Gastroesophageal sphincter (tissue), 4 donors: ENCODE measurements at regions not wholly inside any gene's neighbourhood (a gene's known extent, or its start where the extent isn't known, plus 50 kb on each side); places are given as distances from the start of the nearest gene placed in this dataset.
"Not testable (repeated sequence)": the region's sequence is repeated elsewhere in the genome, so short reads cannot be mapped to it uniquely, and the experiment has no call there.

Experiments used
- ATAC-seq: fragments of 150-250 bp; one replicate; pipeline ENCODE4 v1.9.1; 2016; ENCODE audit warnings: mild to moderate bottlenecking, moderate library complexity
- H3K27ac ChIP-seq, 4 donors: fragments of 200-600 bp; sonication (generic) in 3 of 4; 1 replicate in 3 of 4; 2 replicates in 1 of 4; pipeline ENCODE4 v1.5.1; 2016 to 2019
- H3K27me3 ChIP-seq: fragments of 200-600 bp; sonication (generic); one replicate; pipeline ENCODE4 v1.5.1; 2019
- H3K36me3 ChIP-seq, 2 donors: fragments of 200-600 bp; sonication (generic); one replicate each; pipeline ENCODE4 v1.5.1; 2019; ENCODE audit warnings: control low read depth in 1 of 2
- H3K4me1 ChIP-seq, 3 donors: fragments of 200-600 bp; sonication (generic); 1 replicate in 2 of 3; 2 replicates in 1 of 3; pipeline ENCODE4 v1.5.1; 2016 to 2019; ENCODE audit warnings: control low read depth in 2 of 3
- H3K4me3 ChIP-seq, 2 donors: fragments of 200-600 bp; sonication (generic); one replicate each; pipeline ENCODE4 v1.5.1; 2019; ENCODE audit warnings: mild to moderate bottlenecking in 1 of 2, moderate library complexity in 1 of 2
- H3K9me3 ChIP-seq, 3 donors: fragments of 200-600 bp; sonication (generic); one replicate each; pipeline ENCODE4 v1.5.1; 2017 to 2019; ENCODE audit warnings: control low read depth in 2 of 3
- CTCF ChIP-seq, 4 experiments: fragments of 200-600 bp in 2 of 4; fragments of 450-650 bp in 2 of 4; sonication (generic) in 1 of 4; IDR thresholded peaks; one replicate each; pipeline ENCODE4 v1.5.1; 2017 to 2019; ENCODE audit warnings: antibody characterized with exemption in 4 of 4, mild to moderate bottlenecking in 2 of 4, moderate library complexity in 2 of 4
- EP300 ChIP-seq: sonication (generic); formaldehyde crosslinking; IDR thresholded peaks from one replicate; pipeline ENCODE4 v1.6.1; 2017; ENCODE audit warnings: antibody characterized with exemption, mild to moderate bottlenecking
- POLR2A ChIP-seq, 2 donors: fragments of 450-650 bp; IDR thresholded peaks; one replicate each; pipeline ENCODE4 v1.6.1; 2017; ENCODE audit warnings: antibody characterized with exemption in 2 of 2, mild to moderate bottlenecking in 2 of 2, moderate library complexity in 1 of 2
- POLR2AphosphoS5 ChIP-seq: sonication (generic); formaldehyde crosslinking; IDR thresholded peaks from one replicate; pipeline ENCODE4 v1.6.1; 2017; ENCODE audit warnings: antibody characterized with exemption
- WGBS, 2 donors: methylation state at CpG; one replicate each; pipeline ENCODE4 v1.1.5; 2018; ENCODE audit warnings: low coverage in 1 of 2; 5-methylcytosine and 5-hydroxymethylcytosine counted together

GRCh38 chr1:199612976-199613774 is 414.3 kb upstream of the NR5A2 start:
- no peak overlapping the region for H3K27ac ChIP-seq
- H3K36me3 ChIP-seq, result no peaks in the 10 kb centered on the region
- no peak for TF ChIP-seq EP300
- TF ChIP-seq POLR2AphosphoS5, result no peak
- no peak for TF ChIP-seq POLR2A (IDR thresholded peaks at IDR 0.05)
- TF ChIP-seq CTCF (IDR thresholded peaks at IDR 0.05), result no peak
- H3K9me3 ChIP-seq, result peaks cover 0 to 5% (median 0%) of the 10 kb centered on the region in 3 donors
- ATAC-seq, result no peak
- H3K27me3 ChIP-seq, result no peaks in the 10 kb centered on the region
- 57 to 66% methylated on average over 6 of the region's 6 CpGs for WGBS, 2 donors
- no peaks in the 10 kb centered on the region for H3K4me1 ChIP-seq
- no peak overlapping the region for H3K4me3 ChIP-seq

DNA sequence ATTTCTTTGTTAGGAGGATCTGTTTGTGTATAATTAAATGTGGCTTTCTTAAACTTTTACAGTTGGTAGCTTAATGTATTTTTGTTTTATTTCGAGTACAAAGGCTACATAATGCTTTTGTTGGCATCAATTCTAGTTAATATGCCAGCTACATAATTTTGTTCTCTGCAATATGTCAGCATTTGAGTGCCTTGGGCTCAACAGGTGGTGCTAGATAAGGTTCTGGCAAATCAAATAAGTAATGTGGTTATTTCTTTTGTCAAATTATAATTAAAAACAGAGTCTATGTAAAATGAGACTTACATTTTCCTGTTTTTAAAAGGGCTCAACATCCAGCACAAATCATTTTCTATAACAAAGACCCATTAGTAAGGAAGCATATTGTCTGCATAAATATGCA is 410.6 kb upstream of the NR5A2 start:
- no peak overlapping the region for H3K4me3 ChIP-seq
- H3K4me1 ChIP-seq, result no peaks in the 10 kb centered on the region
- WGBS, 2 donors, result 8 to 10% methylated on average over 1 of the region's 1 CpG
- no peaks in the 10 kb centered on the region for H3K9me3 ChIP-seq
- no peak for TF ChIP-seq EP300
- TF ChIP-seq CTCF (IDR thresholded peaks at IDR 0.05), result no peak
- no peak for TF ChIP-seq POLR2A (IDR thresholded peaks at IDR 0.05)
- no peak for TF ChIP-seq POLR2AphosphoS5
- no peaks in the 10 kb centered on the region for H3K36me3 ChIP-seq
- no peaks in the 10 kb centered on the region for H3K27me3 ChIP-seq
- no peak for ATAC-seq
- no peak overlapping the region for H3K27ac ChIP-seq

GRCh38 chr1:199619223-199619622 is 408.3 kb upstream of the NR5A2 start:
- no peaks in the 10 kb centered on the region for H3K36me3 ChIP-seq
- TF ChIP-seq EP300 (no peak), POLR2A (IDR thresholded peaks at IDR 0.05) (no peak), POLR2AphosphoS5 (no peak), CTCF (IDR thresholded peaks at IDR 0.05) (no peak)
- H3K9me3 ChIP-seq, result no peaks in the 10 kb centered on the region
- no peak for ATAC-seq
- H3K4me1 ChIP-seq, result no peaks in the 10 kb centered on the region
- H3K27me3 ChIP-seq, result no peaks in the 10 kb centered on the region
- no peak overlapping the region for H3K4me3 ChIP-seq
- WGBS, 2 donors, result 74 to 100% methylated on average over 1 to 4 of the region's 4 CpGs
- no peak overlapping the region for H3K27ac ChIP-seq

DNA sequence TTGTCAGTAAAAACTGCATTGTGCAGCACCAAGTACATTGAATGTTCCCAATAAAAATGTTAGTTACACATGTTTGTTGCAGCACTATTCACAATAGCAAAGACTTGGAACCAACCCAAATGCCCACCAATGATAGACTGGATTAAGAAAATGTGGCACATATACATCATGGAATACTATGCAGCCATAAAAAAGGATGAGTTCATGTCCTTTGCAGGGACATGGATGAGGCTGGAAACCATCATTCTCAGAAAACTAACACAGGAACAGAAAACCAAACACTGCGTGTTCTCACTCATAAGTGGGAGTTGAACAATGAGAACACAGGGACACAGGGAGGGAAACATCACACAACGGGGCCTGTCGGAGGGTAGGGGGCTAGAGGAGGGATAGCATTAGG is 401.3 kb upstream of the NR5A2 start:
- not testable (repeated sequence) for H3K9me3 ChIP-seq, H3K4me1 ChIP-seq, H3K4me3 ChIP-seq, ATAC-seq, H3K27ac ChIP-seq, H3K27me3 ChIP-seq, H3K36me3 ChIP-seq
- 89 to 94% methylated on average over 3 of the region's 3 CpGs for WGBS, 2 donors

- ATAC-seq, result no peak
- WGBS, 2 donors, result 50 to 67% methylated on average over 2 to 4 of the region's 4 CpGs
- no peaks in the 10 kb centered on the region for H3K36me3 ChIP-seq
- H3K27ac ChIP-seq, result no peak overlapping the region
- H3K4me3 ChIP-seq, result no peak overlapping the region
- TF ChIP-seq POLR2A (IDR thresholded peaks at IDR 0.05) (no peak), POLR2AphosphoS5 (no peak), EP300 (no peak), CTCF (IDR thresholded peaks at IDR 0.05) (no peak)
- H3K9me3 ChIP-seq, result peaks cover 0 to 5% (median 0%) of the 10 kb centered on the region in 3 donors
- H3K27me3 ChIP-seq, result no peaks in the 10 kb centered on the region
- no peaks in the 10 kb centered on the region for H3K4me1 ChIP-seq
Observed at GRCh38 chr1:199629624-199630023, 397.9 kb upstream of the NR5A2 start.
